Neural cell (in vitro differentiated cells): ENCODE measurements at regions not wholly inside any gene's neighbourhood (a gene's known extent, or its start where the extent isn't known, plus 50 kb on each side); places are given as distances from the start of the nearest gene placed in this dataset.

Experiments used
- EP300 ChIP-seq: fragments of 450-650 bp; conservative IDR thresholded peaks from 2 replicates; pipeline ENCODE4 v1.6.1; 2014; ENCODE audit warnings: antibody characterized with exemption, mild to moderate bottlenecking, moderate library complexity; ENCODE audit not compliant: poor library complexity, severe bottlenecking
- EZH2 ChIP-seq: fragments of 200-600, 300-800 bp; shearing (Covaris generic), sonication (generic); IDR thresholded peaks from 2 replicates; pipeline ENCODE4 v1.6.1; 2014; ENCODE audit warnings: antibody characterized with exemption, low read length, borderline replicate concordance, mild to moderate bottlenecking; ENCODE audit not compliant: insufficient read depth, poor library complexity, severe bottlenecking
- SMC3 ChIP-seq: fragments of 450-650 bp; conservative IDR thresholded peaks from 2 replicates; pipeline ENCODE4 v1.6.1; 2014; ENCODE audit warnings: antibody characterized with exemption, mild to moderate bottlenecking, moderate library complexity; ENCODE audit not compliant: poor library complexity
- TF ChIP-seq, protein P1 (sequence below): IDR thresholded peaks from 2 replicates; pipeline ENCODE4 v1.6.1; 2012; ENCODE audit warnings: borderline replicate concordance

DNA sequence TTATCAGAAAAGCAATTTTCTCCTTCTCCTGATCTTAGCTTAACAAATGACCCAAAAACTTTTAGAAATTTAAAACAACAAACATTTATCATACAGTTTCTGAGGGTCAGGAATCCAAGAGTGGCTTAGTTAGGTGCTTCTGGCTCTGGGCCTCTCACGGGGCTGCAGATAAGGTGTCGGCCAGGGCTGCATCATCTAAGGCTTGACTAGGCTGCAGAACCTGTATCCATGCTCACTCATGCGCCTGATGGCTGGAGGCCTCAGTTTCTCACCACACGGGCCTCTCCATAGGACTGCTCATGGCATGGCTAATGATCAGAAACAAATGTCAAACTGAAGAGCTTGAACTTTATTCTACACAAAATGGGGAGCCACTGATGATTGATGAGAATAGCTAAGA, 210.0 kb downstream of the SEC61B start:
- TF ChIP-seq SMC3 = no peak
- TF ChIP-seq EZH2 = no peak
- TF ChIP-seq, protein P1, sequence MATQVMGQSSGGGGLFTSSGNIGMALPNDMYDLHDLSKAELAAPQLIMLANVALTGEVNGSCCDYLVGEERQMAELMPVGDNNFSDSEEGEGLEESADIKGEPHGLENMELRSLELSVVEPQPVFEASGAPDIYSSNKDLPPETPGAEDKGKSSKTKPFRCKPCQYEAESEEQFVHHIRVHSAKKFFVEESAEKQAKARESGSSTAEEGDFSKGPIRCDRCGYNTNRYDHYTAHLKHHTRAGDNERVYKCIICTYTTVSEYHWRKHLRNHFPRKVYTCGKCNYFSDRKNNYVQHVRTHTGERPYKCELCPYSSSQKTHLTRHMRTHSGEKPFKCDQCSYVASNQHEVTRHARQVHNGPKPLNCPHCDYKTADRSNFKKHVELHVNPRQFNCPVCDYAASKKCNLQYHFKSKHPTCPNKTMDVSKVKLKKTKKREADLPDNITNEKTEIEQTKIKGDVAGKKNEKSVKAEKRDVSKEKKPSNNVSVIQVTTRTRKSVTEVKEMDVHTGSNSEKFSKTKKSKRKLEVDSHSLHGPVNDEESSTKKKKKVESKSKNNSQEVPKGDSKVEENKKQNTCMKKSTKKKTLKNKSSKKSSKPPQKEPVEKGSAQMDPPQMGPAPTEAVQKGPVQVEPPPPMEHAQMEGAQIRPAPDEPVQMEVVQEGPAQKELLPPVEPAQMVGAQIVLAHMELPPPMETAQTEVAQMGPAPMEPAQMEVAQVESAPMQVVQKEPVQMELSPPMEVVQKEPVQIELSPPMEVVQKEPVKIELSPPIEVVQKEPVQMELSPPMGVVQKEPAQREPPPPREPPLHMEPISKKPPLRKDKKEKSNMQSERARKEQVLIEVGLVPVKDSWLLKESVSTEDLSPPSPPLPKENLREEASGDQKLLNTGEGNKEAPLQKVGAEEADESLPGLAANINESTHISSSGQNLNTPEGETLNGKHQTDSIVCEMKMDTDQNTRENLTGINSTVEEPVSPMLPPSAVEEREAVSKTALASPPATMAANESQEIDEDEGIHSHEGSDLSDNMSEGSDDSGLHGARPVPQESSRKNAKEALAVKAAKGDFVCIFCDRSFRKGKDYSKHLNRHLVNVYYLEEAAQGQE = no peak
- no peak for TF ChIP-seq EP300
